GM12878 (cell line): ENCODE measurements at regions not wholly inside any gene's neighbourhood (a gene's known extent, or its start where the extent isn't known, plus 50 kb on each side); places are given as distances from the start of the nearest gene placed in this dataset.

Experiments used
- ATAC-seq: fragments of 200-7000 bp; cut with Tn5 transposase; 3 replicates; pipeline ENCODE4 v1.9.1; 2020; ENCODE audit warnings: mild to moderate bottlenecking, moderate library complexity
- BruUV-seq: library from RNA; stranded (reverse); fragments of 400-500 nt; replicated peaks from 2 replicates; lab custom pipeline; 2021; lab: Mats Ljungman, UMichigan
- CTCF ChIA-PET: fragments of 300-600 bp; sonication (Branson Sonifier 250); formaldehyde crosslinking; extraction: SDS; loops from one replicate; lab custom pipeline; 2021; ENCODE audit warnings: inconsistent platforms; lab: Yijun Ruan, JAX
- POLR2A ChIA-PET: fragments of 350-600 bp; formaldehyde crosslinking; extraction: SDS; loops from one replicate; lab custom pipeline; 2021; ENCODE audit warnings: inconsistent platforms; lab: Charles Lee
- RAD21 ChIA-PET: fragments of 300-600 bp; sonication (Branson Sonifier 250); formaldehyde crosslinking; loops from one replicate; lab custom pipeline; 2023; ENCODE audit warnings: antibody characterized with exemption; ENCODE audit not compliant: unreplicated experiment; lab: Charles Lee
- SMC1A ChIA-PET: fragments of 300-600 bp; sonication (Branson Sonifier 250); formaldehyde crosslinking; loops from one replicate; lab custom pipeline; 2023; ENCODE audit not compliant: unreplicated experiment, uncharacterized antibody; lab: Charles Lee
- DNase-seq: peaks from one replicate; pipeline ENCODE4 v3.0.0-alpha.2; 2011; ENCODE audit warnings: low read depth, low spot score
- FAIRE-seq: peaks from 3 replicates; lab custom pipeline; 2011; peaks lifted over from hg19 to GRCh38; lab: Jason Lieb, UNC
- H2AFZ ChIP-seq: 2 replicates; pipeline ENCODE4 v1.6.0; 2011; ENCODE audit warnings: low read depth, low read length, control low read depth; ENCODE audit not compliant: control insufficient read depth
- H3K27ac ChIP-seq: 2 replicates; pipeline ENCODE4 v1.5.1; 2011; ENCODE audit warnings: control low read depth; ENCODE audit not compliant: control insufficient read depth, insufficient read depth
- H3K27me3 ChIP-seq, 2 experiments: replicated peaks in 1 of 2; 2 replicates each; pipeline versions ENCODE4 v1.6.0 to v1.6.1; 2011; ENCODE audit warnings: low read length in 1 of 2; ENCODE audit not compliant: control insufficient read depth in 2 of 2, insufficient read depth in 2 of 2
- H3K36me3 ChIP-seq, 2 experiments: 2 replicates each; pipeline ENCODE4 v1.5.1; 2011; ENCODE audit warnings: low read length in 1 of 2; ENCODE audit not compliant: control insufficient read depth in 2 of 2, insufficient read depth in 2 of 2
- H3K4me1 ChIP-seq: 2 replicates; pipeline ENCODE4 v1.6.1; 2011; ENCODE audit warnings: mild to moderate bottlenecking, low read length, moderate library complexity, mixed read lengths; ENCODE audit not compliant: control insufficient read depth, insufficient read depth
- H3K4me2 ChIP-seq: 2 replicates; pipeline ENCODE4 v1.6.0; 2011; ENCODE audit warnings: control low read depth; ENCODE audit not compliant: control insufficient read depth, insufficient read depth
- H3K4me3 ChIP-seq: fragments of 200-600 bp; sonication (generic); 2 replicates; pipeline ENCODE4 v1.5.1; 2016
- H3K79me2 ChIP-seq: 2 replicates; pipeline ENCODE4 v1.6.0; 2011; ENCODE audit warnings: low read length; ENCODE audit not compliant: control insufficient read depth, insufficient read depth
- H3K9ac ChIP-seq: 2 replicates; pipeline ENCODE4 v1.8.0; 2011; ENCODE audit warnings: low read length, control low read depth, mixed read lengths; ENCODE audit not compliant: control insufficient read depth, insufficient read depth
- H3K9me3 ChIP-seq: replicated peaks from 3 replicates; pipeline ENCODE4 v1.5.1; 2011; ENCODE audit warnings: mild to moderate bottlenecking, low read length; ENCODE audit not compliant: control insufficient read depth, insufficient read depth
- H4K20me1 ChIP-seq: 2 replicates; pipeline ENCODE4 v1.6.0; 2011; ENCODE audit not compliant: control insufficient read depth, insufficient read depth
- BCL11A ChIP-seq: IDR thresholded peaks from 2 replicates; pipeline ENCODE4 v1.6.1; 2011; ENCODE audit warnings: low read depth, low read length
- CHD4 ChIP-seq: fragments of 200-600 bp; sonication (generic); IDR thresholded peaks from 2 replicates; pipeline ENCODE4 v1.6.1; 2016; ENCODE audit warnings: mild to moderate bottlenecking
- MXI1 ChIP-seq: fragments of 150-350 bp; IDR thresholded peaks from 2 replicates; pipeline ENCODE4 v1.6.1; 2011; ENCODE audit warnings: low read depth, mild to moderate bottlenecking, inconsistent platforms, low read length, improper control_type of control experiment
- NFYB ChIP-seq: IDR thresholded peaks from 2 replicates; pipeline ENCODE4 v1.6.1; 2011; ENCODE audit warnings: low read depth, mild to moderate bottlenecking, low read length, improper control_type of control experiment, moderate library complexity; ENCODE audit not compliant: insufficient read depth
- POLR2AphosphoS2 ChIP-seq: IDR thresholded peaks from 2 replicates; pipeline ENCODE4 v1.6.1; 2011; ENCODE audit warnings: low read depth, mild to moderate bottlenecking, low read length, improper control_type of control experiment, moderate library complexity
- POLR2AphosphoS5 ChIP-seq: IDR thresholded peaks from 2 replicates; pipeline ENCODE4 v1.6.1; 2011; ENCODE audit warnings: mild to moderate bottlenecking, low read length, inconsistent platforms
- RAD51 ChIP-seq: fragments of 450-650 bp; IDR thresholded peaks from 2 replicates; pipeline ENCODE4 v1.6.1; 2016; ENCODE audit warnings: moderate library complexity, mild to moderate bottlenecking, inconsistent platforms
- ZSCAN29 ChIP-seq: fragments of 450-650 bp; IDR thresholded peaks from 2 replicates; pipeline ENCODE4 v1.6.1; 2017; ENCODE audit warnings: mild to moderate bottlenecking, moderate library complexity
- in situ Hi-C: fragments of 300-500 bp; cut with MboI; formaldehyde crosslinking; loops from 9 replicates; pipeline ENCODE4 v1.14.3; 2018; ENCODE audit warnings: mixed read lengths
- intact Hi-C: fragments of 100-400 bp; cut with micrococcal nuclease; formaldehyde crosslinking; loops from one replicate; pipeline ENCODE4 v1.14.2; 2022; ENCODE audit not compliant: unreplicated experiment
- TF ChIP-seq, protein P1 (sequence below): fragments of 450-650 bp; formaldehyde crosslinking; IDR thresholded peaks from 2 replicates; pipeline ENCODE4 v1.4.0; 2022; ENCODE audit warnings: mild to moderate bottlenecking, moderate library complexity
- TF ChIP-seq, protein P2 (sequence below): IDR thresholded peaks from 2 replicates; pipeline ENCODE4 v1.6.1; 2011; ENCODE audit warnings: low read depth, low read length, improper control_type of control experiment, borderline replicate concordance
- TF ChIP-seq, protein P3 (sequence below): IDR thresholded peaks from 2 replicates; pipeline ENCODE4 v1.6.1; 2012; ENCODE audit warnings: mild to moderate bottlenecking, low read depth, low read length
- TF ChIP-seq, protein P4 (sequence below): fragments of 450-650 bp; IDR thresholded peaks from 2 replicates; pipeline ENCODE4 v1.6.1; 2016; ENCODE audit warnings: mild to moderate bottlenecking
- TF ChIP-seq, protein P5 (sequence below): IDR thresholded peaks from 2 replicates; pipeline ENCODE4 v1.6.1; 2011; ENCODE audit warnings: mild to moderate bottlenecking, low read depth, low read length, moderate library complexity; ENCODE audit not compliant: insufficient replicate concordance

DNA sequence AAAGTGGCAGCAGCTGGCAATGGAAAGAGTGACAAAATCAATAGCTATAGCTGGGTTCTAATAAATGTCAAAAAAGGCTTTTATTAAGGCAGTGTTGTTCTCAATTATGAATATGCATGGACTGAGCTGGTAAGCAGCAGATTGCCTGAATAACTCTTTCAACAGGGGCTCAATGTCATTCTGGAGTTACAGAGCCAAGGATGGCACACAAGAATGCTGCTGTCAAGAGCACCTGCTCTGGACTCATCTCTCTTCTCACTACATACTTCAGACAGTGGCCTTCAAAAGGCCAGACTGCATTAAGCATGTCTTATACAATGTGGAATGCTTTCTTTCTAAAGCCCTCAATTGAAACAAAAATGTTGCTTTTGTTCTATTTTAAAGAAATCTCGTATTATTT is 351.4 kb downstream of the KLHL13 start (continued):
- TF ChIP-seq, protein P1, sequence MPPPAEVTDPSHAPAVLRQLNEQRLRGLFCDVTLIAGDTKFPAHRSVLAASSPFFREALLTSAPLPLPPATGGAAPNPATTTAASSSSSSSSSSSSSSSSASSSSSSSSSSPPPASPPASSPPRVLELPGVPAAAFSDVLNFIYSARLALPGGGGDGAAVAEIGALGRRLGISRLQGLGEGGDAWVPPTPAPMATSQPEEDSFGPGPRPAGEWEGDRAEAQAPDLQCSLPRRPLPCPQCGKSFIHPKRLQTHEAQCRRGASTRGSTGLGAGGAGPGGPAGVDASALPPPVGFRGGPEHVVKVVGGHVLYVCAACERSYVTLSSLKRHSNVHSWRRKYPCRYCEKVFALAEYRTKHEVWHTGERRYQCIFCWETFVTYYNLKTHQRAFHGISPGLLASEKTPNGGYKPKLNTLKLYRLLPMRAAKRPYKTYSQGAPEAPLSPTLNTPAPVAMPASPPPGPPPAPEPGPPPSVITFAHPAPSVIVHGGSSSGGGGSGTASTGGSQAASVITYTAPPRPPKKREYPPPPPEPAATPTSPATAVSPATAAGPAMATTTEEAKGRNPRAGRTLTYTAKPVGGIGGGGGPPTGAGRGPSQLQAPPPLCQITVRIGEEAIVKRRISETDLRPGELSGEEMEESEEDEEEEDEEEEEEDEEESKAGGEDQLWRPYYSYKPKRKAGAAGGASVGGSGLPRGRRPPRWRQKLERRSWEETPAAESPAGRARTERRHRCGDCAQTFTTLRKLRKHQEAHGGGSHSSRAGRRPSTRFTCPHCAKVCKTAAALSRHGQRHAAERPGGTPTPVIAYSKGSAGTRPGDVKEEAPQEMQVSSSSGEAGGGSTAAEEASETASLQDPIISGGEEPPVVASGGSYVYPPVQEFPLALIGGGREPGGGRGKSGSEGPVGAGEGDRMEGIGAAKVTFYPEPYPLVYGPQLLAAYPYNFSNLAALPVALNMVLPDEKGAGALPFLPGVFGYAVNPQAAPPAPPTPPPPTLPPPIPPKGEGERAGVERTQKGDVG (CRISPR knock-in tag) = no peak
- TF ChIP-seq BCL11A (no peak), ZSCAN29 (no peak), NFYB (no peak), POLR2AphosphoS5 (no peak), CHD4 (no peak)
- TF ChIP-seq, protein P2, sequence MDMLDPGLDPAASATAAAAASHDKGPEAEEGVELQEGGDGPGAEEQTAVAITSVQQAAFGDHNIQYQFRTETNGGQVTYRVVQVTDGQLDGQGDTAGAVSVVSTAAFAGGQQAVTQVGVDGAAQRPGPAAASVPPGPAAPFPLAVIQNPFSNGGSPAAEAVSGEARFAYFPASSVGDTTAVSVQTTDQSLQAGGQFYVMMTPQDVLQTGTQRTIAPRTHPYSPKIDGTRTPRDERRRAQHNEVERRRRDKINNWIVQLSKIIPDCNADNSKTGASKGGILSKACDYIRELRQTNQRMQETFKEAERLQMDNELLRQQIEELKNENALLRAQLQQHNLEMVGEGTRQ = no peak

DNA sequence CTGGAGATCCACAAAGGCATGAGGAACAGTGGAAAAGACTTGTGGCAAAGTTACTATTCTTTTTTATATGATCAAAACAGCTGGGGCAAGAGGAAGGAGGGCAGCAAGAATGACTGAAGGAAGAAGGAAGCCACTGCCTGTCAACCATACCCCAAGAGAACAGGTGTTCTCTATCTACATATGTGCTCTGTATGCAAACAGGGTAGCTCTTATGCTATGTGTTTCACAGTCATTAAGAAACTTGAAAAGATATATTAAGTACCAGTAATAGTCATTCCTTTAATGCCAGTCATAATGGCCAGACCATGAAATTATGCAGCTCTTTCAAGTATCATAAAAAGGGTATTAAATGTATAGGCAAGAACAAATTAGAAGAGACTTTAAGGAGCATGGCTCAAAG is 363.9 kb downstream of the KLHL13 start:
- Histone ChIP-seq H3K36me3 (no peaks in the 10 kb centered on the region), H3K4me1 (no peaks in the 10 kb centered on the region), H3K9ac (no peak overlapping the region), H3K79me2 (no peaks in the 10 kb centered on the region), H3K27me3 (no peaks in the 10 kb centered on the region), H4K20me1 (no peaks in the 10 kb centered on the region), H3K27ac (no peak overlapping the region), H3K4me2 (no peak overlapping the region), H2AFZ (no peak overlapping the region), H3K9me3 (no peaks in the 10 kb centered on the region), H3K4me3 (no peak overlapping the region)
- SMC1A ChIA-PET = no interaction called here
- RAD21 ChIA-PET = no interaction called here
- ATAC-seq (peak; percentile 77), FAIRE-seq (no peak), DNase-seq (no peak)
- CTCF ChIA-PET = interaction anchor here (1.0 kb wide), 1 partner anchor 48 kb away, joined by 3 read pairs; no protein-coding TSS in a partner anchor
- in situ Hi-C loops (no loop called here), intact Hi-C loops (no loop called here)
- no TSS peak for BruUV-seq
- POLR2A ChIA-PET = no interaction called here
- TF ChIP-seq, protein P3, sequence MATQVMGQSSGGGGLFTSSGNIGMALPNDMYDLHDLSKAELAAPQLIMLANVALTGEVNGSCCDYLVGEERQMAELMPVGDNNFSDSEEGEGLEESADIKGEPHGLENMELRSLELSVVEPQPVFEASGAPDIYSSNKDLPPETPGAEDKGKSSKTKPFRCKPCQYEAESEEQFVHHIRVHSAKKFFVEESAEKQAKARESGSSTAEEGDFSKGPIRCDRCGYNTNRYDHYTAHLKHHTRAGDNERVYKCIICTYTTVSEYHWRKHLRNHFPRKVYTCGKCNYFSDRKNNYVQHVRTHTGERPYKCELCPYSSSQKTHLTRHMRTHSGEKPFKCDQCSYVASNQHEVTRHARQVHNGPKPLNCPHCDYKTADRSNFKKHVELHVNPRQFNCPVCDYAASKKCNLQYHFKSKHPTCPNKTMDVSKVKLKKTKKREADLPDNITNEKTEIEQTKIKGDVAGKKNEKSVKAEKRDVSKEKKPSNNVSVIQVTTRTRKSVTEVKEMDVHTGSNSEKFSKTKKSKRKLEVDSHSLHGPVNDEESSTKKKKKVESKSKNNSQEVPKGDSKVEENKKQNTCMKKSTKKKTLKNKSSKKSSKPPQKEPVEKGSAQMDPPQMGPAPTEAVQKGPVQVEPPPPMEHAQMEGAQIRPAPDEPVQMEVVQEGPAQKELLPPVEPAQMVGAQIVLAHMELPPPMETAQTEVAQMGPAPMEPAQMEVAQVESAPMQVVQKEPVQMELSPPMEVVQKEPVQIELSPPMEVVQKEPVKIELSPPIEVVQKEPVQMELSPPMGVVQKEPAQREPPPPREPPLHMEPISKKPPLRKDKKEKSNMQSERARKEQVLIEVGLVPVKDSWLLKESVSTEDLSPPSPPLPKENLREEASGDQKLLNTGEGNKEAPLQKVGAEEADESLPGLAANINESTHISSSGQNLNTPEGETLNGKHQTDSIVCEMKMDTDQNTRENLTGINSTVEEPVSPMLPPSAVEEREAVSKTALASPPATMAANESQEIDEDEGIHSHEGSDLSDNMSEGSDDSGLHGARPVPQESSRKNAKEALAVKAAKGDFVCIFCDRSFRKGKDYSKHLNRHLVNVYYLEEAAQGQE = no peak
- TF ChIP-seq MXI1 (no peak), RAD51 (no peak), POLR2AphosphoS2 (no peak)
- TF ChIP-seq, protein P4, sequence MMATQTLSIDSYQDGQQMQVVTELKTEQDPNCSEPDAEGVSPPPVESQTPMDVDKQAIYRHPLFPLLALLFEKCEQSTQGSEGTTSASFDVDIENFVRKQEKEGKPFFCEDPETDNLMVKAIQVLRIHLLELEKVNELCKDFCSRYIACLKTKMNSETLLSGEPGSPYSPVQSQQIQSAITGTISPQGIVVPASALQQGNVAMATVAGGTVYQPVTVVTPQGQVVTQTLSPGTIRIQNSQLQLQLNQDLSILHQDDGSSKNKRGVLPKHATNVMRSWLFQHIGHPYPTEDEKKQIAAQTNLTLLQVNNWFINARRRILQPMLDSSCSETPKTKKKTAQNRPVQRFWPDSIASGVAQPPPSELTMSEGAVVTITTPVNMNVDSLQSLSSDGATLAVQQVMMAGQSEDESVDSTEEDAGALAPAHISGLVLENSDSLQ = no peak
- TF ChIP-seq, protein P5, sequence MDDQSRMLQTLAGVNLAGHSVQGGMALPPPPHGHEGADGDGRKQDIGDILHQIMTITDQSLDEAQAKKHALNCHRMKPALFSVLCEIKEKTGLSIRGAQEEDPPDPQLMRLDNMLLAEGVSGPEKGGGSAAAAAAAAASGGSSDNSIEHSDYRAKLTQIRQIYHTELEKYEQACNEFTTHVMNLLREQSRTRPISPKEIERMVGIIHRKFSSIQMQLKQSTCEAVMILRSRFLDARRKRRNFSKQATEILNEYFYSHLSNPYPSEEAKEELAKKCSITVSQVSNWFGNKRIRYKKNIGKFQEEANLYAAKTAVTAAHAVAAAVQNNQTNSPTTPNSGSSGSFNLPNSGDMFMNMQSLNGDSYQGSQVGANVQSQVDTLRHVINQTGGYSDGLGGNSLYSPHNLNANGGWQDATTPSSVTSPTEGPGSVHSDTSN = no peak
